GM12865 (cell line): ENCODE measurements at regions not wholly inside any gene's neighbourhood (a gene's known extent, or its start where the extent isn't known, plus 50 kb on each side); places are given as distances from the start of the nearest gene placed in this dataset.

Experiments
- DNase-seq: peaks from one replicate; pipeline ENCODE4 v3.0.0; 2010; ENCODE audit warnings: low read depth
- H3K4me3 ChIP-seq: 2 replicates; pipeline ENCODE4 v1.5.1; 2011; ENCODE audit warnings: mild to moderate bottlenecking, low read depth, low read length, control low read depth
- TF ChIP-seq, protein P1 (sequence below): IDR thresholded peaks from 2 replicates; pipeline ENCODE4 v1.5.1; 2011; ENCODE audit warnings: low read length, control low read depth, low read depth, inconsistent platforms; ENCODE audit not compliant: insufficient read depth; ENCODE audit errors: missing control alignments

- no peak overlapping the region for H3K4me3 ChIP-seq
- DNase-seq = no peak
- TF ChIP-seq, protein P1, sequence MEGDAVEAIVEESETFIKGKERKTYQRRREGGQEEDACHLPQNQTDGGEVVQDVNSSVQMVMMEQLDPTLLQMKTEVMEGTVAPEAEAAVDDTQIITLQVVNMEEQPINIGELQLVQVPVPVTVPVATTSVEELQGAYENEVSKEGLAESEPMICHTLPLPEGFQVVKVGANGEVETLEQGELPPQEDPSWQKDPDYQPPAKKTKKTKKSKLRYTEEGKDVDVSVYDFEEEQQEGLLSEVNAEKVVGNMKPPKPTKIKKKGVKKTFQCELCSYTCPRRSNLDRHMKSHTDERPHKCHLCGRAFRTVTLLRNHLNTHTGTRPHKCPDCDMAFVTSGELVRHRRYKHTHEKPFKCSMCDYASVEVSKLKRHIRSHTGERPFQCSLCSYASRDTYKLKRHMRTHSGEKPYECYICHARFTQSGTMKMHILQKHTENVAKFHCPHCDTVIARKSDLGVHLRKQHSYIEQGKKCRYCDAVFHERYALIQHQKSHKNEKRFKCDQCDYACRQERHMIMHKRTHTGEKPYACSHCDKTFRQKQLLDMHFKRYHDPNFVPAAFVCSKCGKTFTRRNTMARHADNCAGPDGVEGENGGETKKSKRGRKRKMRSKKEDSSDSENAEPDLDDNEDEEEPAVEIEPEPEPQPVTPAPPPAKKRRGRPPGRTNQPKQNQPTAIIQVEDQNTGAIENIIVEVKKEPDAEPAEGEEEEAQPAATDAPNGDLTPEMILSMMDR = no peak
Measured at GRCh38 chr5:82386576-82386975, 108.4 kb upstream of the RPS23 start.

DNA sequence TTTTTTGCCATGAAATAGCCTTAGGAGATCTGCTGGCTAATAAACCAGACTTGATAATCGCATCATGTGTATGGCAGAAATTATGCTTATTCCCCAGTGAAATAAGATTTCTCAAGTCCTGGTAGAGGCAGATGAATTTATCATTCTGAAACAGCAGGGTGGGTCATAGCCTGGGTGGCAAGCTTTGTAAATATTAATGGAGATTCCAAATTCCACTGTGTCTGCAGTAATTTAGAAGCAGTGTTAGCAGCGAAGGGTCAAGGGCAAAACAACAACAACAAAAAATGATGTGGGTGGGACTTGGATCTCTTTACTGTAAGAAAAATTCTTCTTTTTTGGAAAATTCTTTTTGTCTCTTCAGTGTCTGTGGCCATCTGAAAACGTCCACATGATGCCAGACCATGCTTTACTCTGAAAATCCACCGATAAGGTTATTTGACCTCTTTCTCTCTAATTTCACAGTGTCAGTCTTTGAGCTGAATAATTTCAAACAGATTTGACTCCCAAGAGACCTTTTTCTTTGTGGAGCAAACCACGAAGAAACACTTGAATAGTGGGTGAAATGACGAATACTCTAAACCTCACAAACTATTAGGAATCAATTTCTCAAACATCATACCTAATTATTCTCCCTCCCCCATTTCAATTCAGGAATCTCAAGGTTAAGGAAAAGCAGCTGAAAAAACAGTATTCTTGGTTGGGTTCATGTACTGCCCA, 106.0 kb upstream of the RPS23 start:
- no peak overlapping the region for H3K4me3 ChIP-seq
- TF ChIP-seq, protein P1 = no peak
- no peak for DNase-seq

- DNase-seq = no peak
- H3K4me3 ChIP-seq = no peak overlapping the region
- TF ChIP-seq, protein P1 = no peak
Measured at GRCh38 chr5:82381591-82381990, 103.4 kb upstream of the RPS23 start.

- no peak overlapping the region for H3K4me3 ChIP-seq
- DNase-seq = no peak
- TF ChIP-seq, protein P1 = no peak
Measured at GRCh38 chr5:82376307-82376706, 98.2 kb upstream of the RPS23 start.

- peak; percentile 11 for DNase-seq
- H3K4me3 ChIP-seq = no peak overlapping the region
- TF ChIP-seq, protein P1 = no peak
Measured at GRCh38 chr5:82375488-82376244, 97.5 kb upstream of the RPS23 start.

DNA sequence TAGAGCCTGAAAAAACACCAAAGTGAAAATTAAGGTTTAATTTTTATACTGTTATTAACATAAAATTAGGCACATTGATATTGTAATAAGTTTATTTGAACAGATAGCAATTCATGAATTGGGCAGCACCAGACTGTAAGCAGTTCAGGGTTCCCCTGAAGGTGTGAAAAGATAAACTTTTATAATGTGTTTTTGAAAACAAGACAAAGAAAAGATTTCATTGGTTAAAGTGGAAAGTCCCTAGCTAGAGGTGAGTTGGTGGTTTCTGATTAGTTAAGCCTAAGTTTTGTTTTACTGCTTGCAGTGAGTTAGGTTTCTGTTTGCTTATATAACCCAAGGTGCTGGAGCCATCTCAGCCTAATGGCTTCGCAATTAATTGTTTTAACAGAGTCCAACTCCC, 96.5 kb upstream of the RPS23 start:
- no peak overlapping the region for H3K4me3 ChIP-seq
- DNase-seq = peak; percentile 66
- TF ChIP-seq, protein P1 = no peak
